ENCODE measurements at regions not wholly inside any gene's neighbourhood (a gene's known extent, or its start where the extent isn't known, plus 50 kb on each side); places are given as distances from the start of the nearest gene placed in this dataset.

- DNase-seq (ENCODE audit: low spot score) = no peak
- TF ChIP-seq CTCF (IDR thresholded peaks at IDR 0.05; ENCODE audit: borderline replicate concordance, control extremely low read depth, extremely low read depth, insufficient read depth, missing control alignments) = no peak
- in situ Hi-C loops (cut with MboI; ENCODE audit: low sequenced_read_pairs, unreplicated experiment) = no loop called here
Observed at GRCh38 chr21:19937619-19938018, 1060.6 kb upstream of the NCAM2 start.

GRCh38 chr21:19941626-19942025 lies 1056.6 kb upstream of the NCAM2 start:
- no peak for DNase-seq (ENCODE audit: low spot score)
- TF ChIP-seq CTCF (IDR thresholded peaks at IDR 0.05; ENCODE audit: borderline replicate concordance, control extremely low read depth, extremely low read depth, insufficient read depth, missing control alignments) = no peak
- in situ Hi-C loops (cut with MboI; ENCODE audit: low sequenced_read_pairs, unreplicated experiment) = no loop called here

GRCh38 chr21:19950347-19950746 lies 1047.9 kb upstream of the NCAM2 start:
- in situ Hi-C loops (cut with MboI; ENCODE audit: low sequenced_read_pairs, unreplicated experiment) = no loop called here
- TF ChIP-seq CTCF (IDR thresholded peaks at IDR 0.05; ENCODE audit: borderline replicate concordance, control extremely low read depth, extremely low read depth, insufficient read depth, missing control alignments) = no peak

GRCh38 chr21:19969156-19969555 lies 1029.1 kb upstream of the NCAM2 start:
- in situ Hi-C loops (cut with MboI; ENCODE audit: low sequenced_read_pairs, unreplicated experiment) = no loop called here
- DNase-seq (ENCODE audit: low spot score) = no peak
- no peak for TF ChIP-seq CTCF (IDR thresholded peaks at IDR 0.05; ENCODE audit: borderline replicate concordance, control extremely low read depth, extremely low read depth, insufficient read depth, missing control alignments)

More at GRCh38 chr21:19950347-19950746, 1047.9 kb upstream of the NCAM2 start:
- no peak for DNase-seq (ENCODE audit: low spot score)

- no peak for TF ChIP-seq CTCF (IDR thresholded peaks at IDR 0.05; ENCODE audit: borderline replicate concordance, control extremely low read depth, extremely low read depth, insufficient read depth, missing control alignments)
- no peak for DNase-seq (ENCODE audit: low spot score)
- in situ Hi-C loops (cut with MboI; ENCODE audit: low sequenced_read_pairs, unreplicated experiment) = no loop called here
Observed at GRCh38 chr21:19981938-19982337, 1016.3 kb upstream of the NCAM2 start.

GRCh38 chr21:19986396-19986795 lies 1011.8 kb upstream of the NCAM2 start:
- no peak for TF ChIP-seq CTCF (IDR thresholded peaks at IDR 0.05; ENCODE audit: borderline replicate concordance, control extremely low read depth, extremely low read depth, insufficient read depth, missing control alignments)
- no peak for DNase-seq (ENCODE audit: low spot score)
- in situ Hi-C loops (cut with MboI; ENCODE audit: low sequenced_read_pairs, unreplicated experiment) = no loop called here

GRCh38 chr21:19987671-19988070 lies 1010.5 kb upstream of the NCAM2 start:
- in situ Hi-C loops (cut with MboI; ENCODE audit: low sequenced_read_pairs, unreplicated experiment) = no loop called here
- no peak for TF ChIP-seq CTCF (IDR thresholded peaks at IDR 0.05; ENCODE audit: borderline replicate concordance, control extremely low read depth, extremely low read depth, insufficient read depth, missing control alignments)
- DNase-seq (ENCODE audit: low spot score) = no peak
